ENCODE measurements at regions not wholly inside any gene's neighbourhood (a gene's known extent, or its start where the extent isn't known, plus 50 kb on each side); places are given as distances from the start of the nearest gene placed in this dataset.
"Not testable (repeated sequence)": the region's sequence is repeated elsewhere in the genome, so short reads cannot be mapped to it uniquely, and the experiment has no call there.

DNA sequence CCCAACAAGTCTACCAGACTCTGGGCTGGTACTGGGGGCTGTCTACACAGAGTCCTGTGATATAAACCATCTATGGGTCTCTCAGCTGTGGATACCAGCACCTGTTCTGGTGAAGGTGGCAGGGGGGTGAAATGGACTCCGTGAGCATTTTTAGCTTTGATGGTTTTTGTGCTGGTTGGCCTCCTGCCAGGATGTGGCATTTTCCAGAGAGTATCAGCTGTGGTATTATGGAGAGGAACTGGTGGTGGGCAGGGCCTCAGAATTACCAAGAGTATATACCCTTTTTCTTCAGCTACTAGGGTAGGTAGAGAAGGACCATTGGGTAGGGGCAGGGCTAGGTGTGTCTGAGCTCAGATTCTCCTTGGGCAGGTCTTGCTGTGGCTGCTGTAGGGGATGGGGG is 1920.9 kb upstream of the PCDH20 start:
- no peak for DNase-seq

DNA sequence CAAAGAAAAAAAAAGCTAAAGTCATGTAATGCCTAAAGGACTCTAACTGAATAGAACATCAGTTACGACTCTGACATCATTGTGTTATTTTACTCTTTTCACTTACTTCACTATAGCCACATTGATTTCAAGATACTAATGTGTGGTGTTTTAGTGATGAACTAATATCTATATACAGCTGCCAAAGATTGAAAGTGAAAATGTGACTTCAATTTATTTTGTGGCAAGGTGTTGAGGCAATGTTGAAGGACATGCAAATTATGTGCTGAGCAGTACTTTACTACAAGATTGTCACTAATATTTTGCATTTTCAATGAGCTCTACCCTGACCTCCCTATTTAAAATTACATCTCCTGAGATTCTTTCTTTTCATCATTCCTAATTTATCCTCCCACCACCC is 1911.9 kb upstream of the PCDH20 start:
- DNase-seq, result no peak

DNA sequence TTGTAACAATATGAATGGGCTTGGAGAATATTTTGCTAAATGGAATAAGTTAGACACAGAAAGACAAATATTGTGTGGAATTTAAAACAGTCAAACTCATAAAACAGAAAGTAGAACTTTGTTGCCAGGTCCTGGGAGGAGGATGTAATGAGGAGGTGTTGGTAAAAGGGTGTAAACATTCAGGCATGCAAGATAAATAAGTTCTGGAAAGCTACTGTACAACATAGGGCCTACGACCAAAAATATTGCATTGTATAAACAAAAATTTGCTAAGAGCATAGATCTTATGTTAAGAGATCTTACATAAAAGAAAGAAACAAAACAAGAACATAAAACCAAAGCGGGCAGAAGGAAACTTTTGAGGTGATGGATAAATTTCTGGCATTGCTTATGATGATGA is 1907.8 kb upstream of the PCDH20 start:
- DNase-seq, result no peak

DNA sequence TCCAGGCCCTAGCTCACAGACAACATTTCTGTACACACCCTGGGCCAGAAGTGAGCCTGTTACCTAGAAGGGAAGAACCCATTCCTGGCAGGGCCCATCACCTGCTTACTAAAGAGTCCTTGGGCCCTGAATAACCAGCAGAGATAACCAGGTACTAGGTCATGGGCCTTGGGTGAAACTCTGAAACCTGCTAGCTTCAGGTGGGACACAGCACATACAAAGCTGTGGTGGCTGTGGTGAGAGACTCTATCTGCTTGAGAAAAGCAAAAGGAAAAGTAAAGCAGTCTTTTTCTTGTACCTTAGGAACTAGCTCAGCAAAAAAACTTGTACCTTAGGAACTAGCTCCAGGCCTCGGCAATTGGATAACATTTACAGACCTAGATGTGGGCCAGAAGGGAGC is 1895.9 kb upstream of the PCDH20 start:
- no peak for DNase-seq

DNA sequence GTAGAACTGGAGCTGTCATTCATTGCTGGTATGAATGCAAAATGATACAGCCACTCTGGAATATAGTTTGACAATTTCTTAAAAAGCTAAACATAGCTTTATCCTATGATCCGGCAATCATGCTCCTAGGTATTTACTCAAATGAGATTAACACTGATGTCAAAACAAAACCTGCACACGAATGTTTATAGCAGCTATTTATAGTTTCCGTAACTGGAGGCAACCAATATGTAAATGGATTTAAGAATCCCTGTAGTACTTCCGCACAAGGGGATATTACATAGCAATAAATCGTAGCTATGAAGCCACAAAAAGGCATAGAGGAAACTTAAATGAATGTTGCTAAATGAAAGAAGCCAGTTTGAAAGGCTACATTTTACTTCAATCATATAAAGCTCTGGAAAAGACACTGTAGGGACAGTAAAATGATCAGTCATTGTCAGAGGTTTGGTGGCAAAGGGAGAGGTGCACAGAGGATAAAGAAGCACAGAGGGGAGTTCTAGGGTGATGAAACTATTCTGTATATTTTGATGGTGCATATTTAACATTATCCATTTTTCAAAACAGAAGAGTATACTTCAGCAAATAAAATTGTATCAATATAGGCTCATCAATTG is 1893.0 kb upstream of the PCDH20 start:
- no peak for DNase-seq

DNA sequence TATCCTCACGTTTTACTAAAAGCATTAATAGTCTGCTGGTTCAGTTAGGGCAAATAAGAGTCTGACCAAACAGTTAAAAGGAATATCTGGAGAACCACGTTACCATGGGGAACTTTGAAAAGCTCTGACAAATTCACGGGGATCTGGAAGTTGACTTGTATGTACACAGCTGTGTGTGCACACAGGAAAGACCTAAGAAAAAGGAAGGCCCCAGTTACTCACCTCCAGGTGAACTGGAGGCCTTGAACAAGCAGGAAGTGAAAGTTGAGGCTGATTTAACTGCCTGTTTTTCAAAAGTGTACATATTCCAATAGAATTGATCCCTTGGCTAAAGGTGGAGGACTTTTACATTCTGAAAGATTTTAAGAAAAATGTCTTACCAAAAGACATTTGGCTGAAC is 1891.6 kb upstream of the PCDH20 start:
- DNase-seq, result no peak

DNA sequence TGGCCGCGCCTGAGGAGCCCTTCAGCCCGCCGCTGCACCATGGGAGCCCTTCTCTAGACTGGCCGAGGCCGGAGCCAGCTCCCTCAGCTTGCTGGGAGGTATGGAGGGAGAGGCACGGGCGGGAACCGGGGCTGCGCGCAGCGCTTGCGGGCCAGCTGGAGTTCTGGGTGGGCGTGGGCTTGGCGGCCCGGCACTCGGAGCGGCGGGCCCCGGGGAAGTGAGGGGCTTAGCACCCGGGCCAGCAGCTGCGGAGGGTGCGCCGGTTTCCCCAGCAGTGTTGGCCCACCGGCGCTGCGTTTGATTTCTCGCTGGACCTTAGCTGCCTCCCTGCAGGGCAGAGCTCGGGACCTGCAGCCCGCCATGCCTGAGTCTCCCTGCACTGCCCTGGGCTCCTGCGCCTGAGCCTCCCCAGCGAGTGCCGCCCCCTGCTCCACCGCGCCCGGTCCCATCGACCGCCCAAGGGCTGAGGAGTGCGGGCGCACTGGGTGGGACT is 1890.0 kb upstream of the PCDH20 start:
- DNase-seq, result no peak

DNA sequence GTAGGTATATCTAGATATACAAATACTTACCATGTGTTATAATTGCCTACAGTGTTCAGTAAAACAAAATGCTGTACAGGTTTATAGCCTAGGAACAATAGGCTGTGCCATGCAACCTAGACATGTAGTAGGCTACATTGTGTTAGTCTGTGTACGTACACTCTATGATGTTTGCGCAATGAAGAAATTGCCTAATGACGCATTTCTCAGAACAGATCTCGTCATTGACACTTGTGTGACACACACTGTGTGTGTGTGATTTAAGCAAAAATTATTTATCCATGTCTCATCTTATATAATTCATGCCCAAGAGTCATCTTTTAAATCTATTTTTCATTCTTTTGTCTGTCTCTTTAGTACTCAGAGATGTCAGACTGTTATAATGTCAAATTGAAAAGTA is 1888.8 kb upstream of the PCDH20 start:
- DNase-seq, result no peak

DNA sequence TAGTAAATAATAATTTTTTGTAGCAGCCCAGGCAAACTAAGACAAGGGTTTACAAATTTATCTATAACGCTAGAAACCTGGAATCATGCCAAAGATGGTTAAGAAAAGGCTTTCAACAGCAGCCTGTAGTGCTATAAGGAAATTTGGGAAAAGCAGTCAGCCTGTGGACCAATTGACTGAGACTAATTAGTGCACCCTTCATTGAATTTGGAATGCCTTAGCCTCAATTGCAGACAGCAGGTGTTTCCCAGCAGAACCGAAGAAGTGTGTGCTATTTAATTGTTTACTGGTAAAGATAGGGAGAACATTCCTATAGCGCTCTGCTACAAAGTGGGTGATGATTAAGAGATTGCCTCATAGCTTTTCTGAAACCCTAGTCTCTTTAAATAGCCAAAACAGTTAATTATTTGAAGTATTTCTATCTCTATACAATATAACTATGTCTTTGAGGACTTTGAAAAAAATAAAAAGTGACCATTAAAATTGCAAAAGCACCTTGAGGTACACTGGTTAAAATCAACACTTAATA is 1884.3 kb upstream of the PCDH20 start:
- DNase-seq, result no peak

DNA sequence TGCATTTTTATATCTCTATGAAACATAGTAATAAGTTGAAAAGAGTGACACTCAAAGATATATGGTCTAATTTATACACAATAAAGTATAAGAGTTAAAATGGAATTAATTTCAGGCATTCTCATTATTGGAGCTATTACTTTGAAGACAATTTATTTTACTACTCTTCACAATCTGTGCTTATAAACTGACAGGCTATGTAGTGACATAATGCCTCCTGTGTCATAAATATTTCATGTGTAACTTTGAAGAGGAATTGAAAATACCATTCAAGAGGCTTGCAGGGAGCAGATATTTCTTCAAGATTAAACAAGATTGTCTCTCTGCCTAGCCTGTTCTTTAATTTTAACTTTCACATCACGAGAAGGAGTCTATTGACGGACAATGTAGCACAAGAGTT is 1881.5 kb upstream of the PCDH20 start:
- no peak for DNase-seq

DNA sequence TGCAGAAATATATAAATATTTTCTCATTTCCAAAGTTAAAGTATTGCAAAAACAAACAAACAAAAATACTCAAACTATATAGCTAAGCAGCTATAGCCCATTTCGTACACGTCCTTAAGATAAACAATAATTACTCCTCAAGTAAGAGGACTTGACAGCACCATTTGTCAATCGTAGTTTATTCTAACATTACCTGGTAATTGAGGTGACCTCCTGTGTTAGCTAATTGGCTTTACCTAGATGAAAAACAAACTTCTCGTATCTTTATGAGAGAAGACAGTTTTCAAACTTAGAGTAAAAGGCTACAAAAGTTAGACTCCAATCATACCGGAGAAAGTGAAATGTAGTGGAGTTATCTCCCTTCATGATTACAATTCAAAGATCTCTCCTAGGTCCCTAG is 1876.1 kb upstream of the PCDH20 start:
- DNase-seq, result no peak

DNA sequence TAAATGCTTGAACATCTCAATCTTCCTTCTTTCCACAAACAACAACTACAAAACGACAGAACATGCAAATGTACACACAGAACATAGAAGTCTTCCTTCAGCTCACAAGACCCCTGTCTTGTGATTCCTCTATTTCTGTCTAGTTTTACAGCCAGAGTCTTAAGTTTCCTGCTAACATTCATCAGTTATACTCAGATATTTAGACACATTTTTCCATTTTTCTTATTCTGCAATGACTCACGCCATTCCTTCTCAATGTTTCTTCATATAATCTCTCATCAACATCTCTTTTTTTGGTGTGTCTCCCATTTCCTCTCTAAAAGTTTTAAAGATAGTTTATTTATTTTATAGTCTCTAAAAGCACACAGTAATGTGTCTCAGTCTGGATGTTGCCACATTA is 1872.9 kb upstream of the PCDH20 start:
- DNase-seq, result no peak

DNA sequence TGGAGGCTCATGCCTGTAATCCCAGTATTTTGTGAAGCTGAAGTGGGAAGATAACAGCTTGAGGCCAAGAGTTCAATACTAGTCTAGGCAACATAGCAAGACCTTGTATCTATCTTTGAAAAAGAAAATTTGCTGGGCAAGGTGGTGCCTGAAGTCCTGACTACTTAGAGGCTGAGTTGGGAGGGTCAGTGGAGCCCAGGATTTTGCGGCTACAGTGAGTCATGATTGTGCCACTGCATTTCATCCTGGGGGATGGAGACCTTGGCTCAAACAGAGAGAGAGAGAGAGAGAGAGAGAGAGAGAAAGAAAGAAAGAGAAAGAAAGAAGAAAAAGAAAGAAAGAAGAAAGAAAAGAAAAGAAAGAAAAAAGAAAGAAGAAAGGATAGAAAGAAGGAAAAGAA is 1872.3 kb upstream of the PCDH20 start:
- DNase-seq, result no peak

DNA sequence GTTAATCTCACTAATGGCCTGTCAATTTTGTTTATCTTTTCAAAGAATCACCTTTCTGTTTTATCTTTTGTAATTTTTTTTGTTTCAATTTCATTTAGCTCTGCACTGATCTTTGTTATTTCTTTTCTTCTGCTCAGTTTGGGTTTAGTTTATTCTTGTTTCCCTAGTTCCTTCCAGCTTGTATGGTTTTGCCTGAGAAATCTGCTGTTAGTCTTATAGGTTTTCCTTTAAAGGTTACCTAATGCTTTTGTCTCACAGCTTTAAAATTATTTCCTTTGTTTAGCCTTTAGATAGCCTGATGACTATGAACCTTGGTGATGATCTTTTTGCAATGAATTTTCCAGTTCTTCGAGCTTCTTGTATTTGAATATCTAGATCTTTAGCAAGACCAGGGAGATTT is 1869.8 kb upstream of the PCDH20 start:
- DNase-seq, result no peak

DNA sequence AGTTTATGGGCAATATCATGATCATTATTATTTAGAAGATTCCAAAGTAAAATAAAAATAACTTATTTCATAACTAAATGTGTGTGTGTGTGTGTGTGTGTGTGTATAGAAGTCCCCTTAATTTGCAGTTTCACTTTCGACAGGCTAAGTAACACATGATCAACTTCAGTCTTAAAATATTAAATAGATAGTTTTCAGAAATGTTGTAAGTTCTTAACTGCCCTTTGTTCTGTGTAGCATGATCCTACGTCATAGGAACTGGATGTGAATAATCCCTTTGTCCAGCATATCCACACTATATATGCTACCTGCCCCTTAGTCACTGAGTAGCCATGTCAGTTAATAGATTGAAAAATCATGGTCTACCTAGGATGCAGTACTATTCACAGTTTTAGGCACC is 1863.5 kb upstream of the PCDH20 start:
- no peak for DNase-seq

DNA sequence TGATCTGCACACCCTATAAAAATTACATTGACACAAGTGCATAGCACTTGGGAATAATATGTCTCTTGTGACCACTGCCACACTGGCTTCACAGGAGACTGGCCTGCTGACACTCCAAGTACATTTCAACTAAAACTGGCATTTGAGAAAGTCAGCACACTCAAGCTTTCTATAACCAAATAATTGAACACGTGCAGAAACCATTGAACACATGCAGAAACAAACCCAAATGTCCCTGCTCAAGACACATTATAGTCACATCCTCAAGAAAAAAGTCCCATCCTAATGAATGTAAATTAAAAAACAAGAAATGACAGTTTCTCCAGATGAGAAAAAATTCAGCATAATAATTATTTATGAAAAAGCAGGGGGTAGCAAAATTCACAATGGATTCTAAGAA is 1859.1 kb upstream of the PCDH20 start:
- DNase-seq, result no peak

DNA sequence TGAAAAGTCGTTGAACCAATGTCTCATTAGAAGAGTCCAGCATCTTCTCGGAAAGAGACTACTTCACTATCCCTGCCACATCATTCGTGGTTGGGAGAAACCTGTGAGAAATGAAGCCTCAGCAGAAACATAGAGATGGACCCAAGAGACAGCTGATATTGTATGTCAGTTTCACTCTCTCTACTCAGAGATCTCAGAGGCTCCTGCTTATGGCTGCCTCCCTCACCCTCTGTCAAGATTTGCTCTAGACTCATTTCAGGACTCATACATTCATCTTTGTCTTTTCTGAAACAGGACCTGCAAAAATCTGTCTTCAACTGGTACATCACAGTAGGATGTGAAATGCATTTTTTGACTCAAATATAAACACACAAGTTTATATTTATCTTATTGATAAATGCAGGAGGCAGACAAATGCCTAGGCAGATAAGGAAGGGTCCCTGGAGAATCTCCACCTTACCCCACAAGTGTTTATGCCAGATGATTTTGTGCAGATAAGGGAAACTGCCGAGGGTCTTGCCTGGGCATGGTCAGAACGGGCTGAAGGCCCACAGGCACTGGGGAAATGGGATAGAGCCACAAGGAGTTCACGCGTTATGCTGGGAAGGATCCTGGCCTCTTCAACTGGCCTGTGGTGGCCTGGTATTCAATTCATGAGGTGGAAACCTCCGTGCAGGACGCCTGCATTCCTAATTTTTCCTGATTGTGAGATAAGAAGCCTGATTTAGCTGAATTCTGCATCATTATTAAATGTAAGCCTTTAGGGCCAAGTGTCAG is 1834.0 kb upstream of the PCDH20 start:
- no peak for DNase-seq

DNA sequence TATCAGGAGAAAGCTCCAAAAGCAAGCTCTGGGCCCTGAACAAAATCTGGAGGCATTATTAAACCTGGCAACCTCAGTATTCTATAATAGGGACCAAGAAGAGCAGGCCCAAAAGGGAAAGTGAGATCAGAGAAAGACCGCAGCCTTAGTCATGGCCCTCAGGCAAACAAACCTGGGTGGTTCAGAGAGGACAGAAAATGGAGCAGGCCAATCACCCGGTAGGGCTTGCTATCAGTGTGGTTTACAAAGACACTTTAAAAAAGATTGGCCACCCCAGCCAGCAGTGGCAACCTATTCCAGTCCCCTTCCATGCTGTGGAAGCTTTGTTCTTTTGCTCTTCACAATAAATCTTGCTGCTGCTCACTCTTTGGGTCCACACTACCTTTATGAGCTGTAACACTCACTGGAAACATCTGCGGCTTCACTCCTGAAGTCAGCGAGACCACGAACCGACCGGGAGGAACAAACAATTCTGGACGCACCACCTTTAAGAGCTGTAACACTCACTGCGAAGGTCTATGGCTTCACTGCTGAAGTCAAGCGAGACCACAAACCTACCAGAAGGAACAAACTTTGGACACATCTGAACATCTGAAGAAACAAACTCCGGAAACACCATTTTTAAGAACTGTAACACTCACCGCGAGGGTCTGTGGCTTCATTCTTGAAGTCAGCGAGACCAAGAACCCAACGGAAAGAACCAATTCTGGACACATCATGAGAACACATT is 1821.2 kb upstream of the PCDH20 start:
- DNase-seq, result not testable (repeated sequence)

DNA sequence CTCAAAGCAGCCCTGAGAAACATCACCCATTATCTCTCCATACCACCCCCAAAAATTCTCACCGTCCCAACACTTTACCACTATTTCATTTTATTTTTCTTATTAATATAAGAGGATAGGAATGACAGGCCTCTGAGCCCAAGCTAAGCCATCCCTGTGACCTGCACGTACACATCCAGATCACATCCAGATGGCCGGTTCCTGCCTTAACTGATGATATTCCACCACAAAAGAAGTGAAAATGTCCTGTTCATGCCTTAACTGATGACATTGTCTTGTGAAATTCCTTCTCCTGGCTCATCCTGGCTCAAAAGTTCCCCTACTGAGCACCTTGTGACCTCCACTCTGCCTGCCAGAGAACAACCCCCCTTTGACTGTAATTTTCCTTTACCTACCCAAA is 1802.9 kb upstream of the PCDH20 start:
- not testable (repeated sequence) for DNase-seq

DNA sequence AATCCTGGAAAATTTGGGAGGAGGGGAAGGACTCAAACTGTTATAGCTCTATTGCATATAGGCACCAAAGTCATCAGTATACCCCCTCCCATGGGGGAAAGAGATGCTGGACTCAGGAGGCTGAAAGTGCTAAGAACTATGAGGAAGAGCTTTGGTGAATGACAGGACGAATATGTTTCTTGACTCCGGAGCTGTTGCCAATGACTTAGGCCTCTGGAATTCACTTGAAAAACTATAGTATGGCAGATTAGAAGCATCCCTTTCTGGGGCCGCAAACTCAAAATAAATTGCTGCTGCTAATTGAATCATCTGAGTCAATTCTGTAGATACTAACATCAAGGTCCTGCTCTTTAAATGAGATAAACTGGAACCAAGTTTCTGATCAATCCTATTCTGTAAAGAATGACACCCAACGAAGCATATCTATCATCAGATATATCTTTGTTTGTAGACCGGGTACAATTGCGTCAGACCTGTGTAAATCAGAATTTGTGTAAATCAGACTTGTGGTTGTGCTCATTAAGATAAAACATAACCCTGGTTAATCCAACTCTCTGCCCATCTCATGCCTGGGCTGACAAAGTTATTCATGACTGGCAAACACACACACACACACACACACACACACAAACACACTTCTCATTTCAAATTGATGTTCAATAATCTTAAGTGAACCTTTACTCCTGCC is 1793.8 kb upstream of the PCDH20 start:
- no peak for DNase-seq

DNA sequence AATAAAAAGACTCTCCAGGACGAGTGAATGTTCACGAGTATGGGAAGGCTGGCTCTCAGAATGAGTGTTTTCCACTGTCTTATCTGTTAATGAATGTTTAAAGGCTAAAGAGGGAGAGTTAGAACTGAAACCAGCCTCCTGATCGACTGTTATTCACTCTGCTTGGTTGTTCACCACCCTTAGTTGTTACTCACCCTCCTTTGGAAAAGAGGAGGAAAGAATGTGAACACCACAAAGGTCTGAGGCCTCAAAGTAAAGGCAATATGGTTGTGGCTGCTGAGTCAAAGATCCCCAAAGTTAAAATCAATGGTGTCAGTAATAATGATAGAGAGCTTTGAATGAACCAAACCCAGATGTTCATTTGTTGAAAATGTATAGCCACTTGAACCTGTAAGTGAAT is 1793.2 kb upstream of the PCDH20 start:
- DNase-seq, result no peak

DNA sequence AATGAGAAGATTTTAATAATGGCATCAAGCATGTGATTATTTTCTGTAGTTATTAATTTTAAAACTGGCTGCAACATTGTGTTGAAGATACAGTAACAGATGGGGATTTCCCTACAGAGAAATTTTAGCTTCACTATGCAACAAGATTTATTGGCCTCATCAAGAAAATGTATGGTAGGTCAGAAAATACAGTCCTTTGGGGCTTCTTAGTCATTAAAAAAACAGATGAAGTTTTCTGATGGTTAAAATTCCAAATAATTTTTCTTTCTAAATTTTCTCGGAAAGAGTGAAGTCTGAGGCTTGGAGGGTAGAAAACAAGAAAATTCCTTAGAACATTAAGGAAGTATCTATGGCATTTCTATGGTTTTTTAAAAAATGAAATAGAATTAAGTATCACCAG is 1790.8 kb upstream of the PCDH20 start:
- DNase-seq, result no peak

DNA sequence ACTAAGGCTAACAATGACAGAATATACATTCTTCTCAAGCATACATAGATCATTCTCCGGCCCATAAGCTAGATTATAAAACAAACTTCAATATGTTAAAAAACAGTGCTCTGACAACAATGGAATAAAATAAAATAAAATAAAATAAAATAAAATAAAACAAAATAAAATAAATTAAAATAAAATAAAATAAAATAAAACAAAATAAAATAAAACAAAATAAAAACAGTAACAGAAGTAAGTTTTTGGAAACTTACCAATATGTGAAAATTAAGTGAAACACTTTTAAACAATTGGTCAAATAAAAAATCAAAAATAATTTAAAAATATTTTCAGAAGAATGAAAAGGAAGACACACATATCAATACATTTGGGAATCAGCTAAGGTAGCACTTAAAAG is 1785.8 kb upstream of the PCDH20 start:
- DNase-seq, result no peak

Data from activated CD8-positive, alpha-beta memory T cell treated with anti-CD3 and anti-CD28 coated beads, Interleukin-2, amount 50 U/mL, for 4 hours (primary cell).